ENCODE measurements at regions not wholly inside any gene's neighbourhood (a gene's known extent, or its start where the extent isn't known, plus 50 kb on each side); places are given as distances from the start of the nearest gene placed in this dataset.

GRCh38 chr1:208298593-208299269 is 54.5 kb upstream of the PLXNA2 start:
- DNase-seq (ENCODE audit: low read depth in 2 of 3, low spot score in 2 of 3): no peak

DNA sequence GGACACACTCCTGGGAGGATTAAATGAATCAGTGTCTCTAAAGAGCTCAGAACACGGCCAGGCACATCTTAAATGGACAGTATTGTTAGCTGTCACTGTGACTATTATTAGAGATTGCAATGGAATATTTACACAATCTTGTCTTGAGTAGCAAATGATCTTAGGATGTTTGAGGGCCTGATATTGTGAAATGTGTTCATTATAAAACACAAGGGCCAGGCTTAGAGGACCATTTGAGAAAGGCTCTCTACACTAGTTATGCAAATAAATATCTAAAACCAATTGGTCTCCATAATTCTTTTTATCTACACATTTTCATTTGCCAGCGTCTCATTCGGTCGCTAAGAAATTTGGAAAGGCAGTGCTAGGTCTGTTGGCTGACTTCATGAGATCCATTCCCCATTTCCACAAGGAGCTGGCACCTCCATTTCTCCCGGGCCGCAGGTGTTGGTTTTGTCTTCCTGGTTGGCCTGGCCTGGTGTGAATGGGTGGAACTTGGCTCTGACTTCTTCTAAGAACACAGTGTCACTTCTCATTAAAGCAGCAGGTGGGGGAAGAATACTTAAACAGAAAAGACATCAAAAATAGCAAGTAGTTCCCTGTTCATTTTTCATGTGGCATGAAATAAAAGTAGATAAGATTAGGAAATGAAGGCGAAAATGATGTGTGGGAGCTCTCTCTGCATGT is 56.0 kb upstream of the PLXNA2 start:
- no peak for DNase-seq (ENCODE audit: low read depth in 2 of 3, low spot score in 2 of 3)

- no peak for DNase-seq (ENCODE audit: low read depth in 2 of 3, low spot score in 2 of 3)
These were observed 58.6 kb upstream of the PLXNA2 start for GRCh38 chr1:208302699-208303238.

- DNase-seq (ENCODE audit: low read depth in 2 of 3, low spot score in 2 of 3): no peak
These were observed 59.8 kb upstream of the PLXNA2 start for GRCh38 chr1:208303743-208304712.

GRCh38 chr1:208308221-208308620 is 64.0 kb upstream of the PLXNA2 start:
- no peak for DNase-seq (ENCODE audit: low read depth in 2 of 3, low spot score in 2 of 3)

GRCh38 chr1:208309771-208310170 is 65.6 kb upstream of the PLXNA2 start:
- DNase-seq (ENCODE audit: low read depth in 2 of 3, low spot score in 2 of 3): no peak

GRCh38 chr1:208312706-208313105 is 68.5 kb upstream of the PLXNA2 start:
- DNase-seq (ENCODE audit: low read depth in 2 of 3, low spot score in 2 of 3): no peak

GRCh38 chr1:208314431-208314830 is 70.2 kb upstream of the PLXNA2 start:
- no peak for DNase-seq (ENCODE audit: low read depth in 2 of 3, low spot score in 2 of 3)

- DNase-seq (ENCODE audit: low read depth in 2 of 3, low spot score in 2 of 3): no peak
These were observed 74.1 kb upstream of the PLXNA2 start for GRCh38 chr1:208318150-208318734.

- DNase-seq (ENCODE audit: low read depth in 2 of 3, low spot score in 2 of 3): no peak
These were observed 79.8 kb upstream of the PLXNA2 start for GRCh38 chr1:208324005-208324404.

GRCh38 chr1:208326033-208326432 is 81.8 kb upstream of the PLXNA2 start:
- DNase-seq (ENCODE audit: low read depth in 2 of 3, low spot score in 2 of 3): no peak

DNA sequence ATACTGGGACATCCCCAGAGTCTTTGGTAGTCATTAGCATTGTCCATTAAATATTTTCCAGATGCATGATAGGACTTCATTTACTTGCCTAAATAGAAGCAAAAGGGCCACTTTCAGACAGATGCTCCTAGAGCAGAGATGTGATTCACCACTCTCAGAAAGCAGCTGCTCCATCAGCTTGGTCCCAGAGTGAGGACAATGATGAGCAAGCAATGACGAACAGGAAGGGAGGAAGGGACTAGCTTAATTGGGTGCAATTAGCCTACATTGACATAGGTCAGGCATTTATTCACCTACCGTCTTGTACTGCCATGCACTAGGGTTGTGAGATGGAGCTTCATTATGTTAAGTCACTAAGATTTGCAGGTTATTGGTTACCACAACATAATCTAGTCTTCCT is 85.1 kb upstream of the PLXNA2 start:
- no peak for DNase-seq (ENCODE audit: low read depth in 2 of 3, low spot score in 2 of 3)

DNA sequence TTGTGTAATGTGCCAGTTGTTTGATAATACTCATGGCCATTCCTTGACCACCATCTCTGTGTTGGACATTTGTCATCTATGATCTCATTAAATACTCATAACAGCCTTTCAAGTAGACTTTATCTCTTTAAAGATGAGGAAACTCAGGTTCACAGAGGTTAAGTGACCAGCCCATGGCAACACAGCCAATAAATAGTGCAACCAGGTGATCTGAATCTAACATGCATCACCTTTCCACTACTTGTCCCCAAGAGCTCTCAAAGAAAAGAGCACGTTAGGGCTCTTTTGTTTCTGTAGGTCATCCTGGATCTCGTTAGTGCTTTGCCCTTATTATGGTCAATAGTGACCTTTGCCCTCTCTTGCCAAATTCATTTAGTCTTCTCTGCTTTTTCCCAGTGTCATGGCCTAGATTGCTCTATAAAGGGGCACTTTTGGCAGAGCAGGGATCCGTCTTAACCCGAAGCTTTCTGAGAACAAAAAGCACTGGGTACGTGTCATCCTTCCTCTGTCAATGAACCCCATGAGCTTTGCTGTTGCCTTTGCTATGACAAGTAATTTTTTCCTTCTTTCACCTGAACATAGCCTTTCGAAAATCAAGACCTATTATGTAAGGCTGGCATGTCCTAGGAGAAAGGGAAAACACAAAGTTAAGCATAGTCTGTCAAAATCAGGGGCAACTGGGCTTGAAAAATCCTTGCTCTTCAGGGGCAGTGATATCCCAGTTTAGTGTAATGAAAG is 88.0 kb upstream of the PLXNA2 start:
- DNase-seq (ENCODE audit: low read depth in 2 of 3, low spot score in 2 of 3): no peak

- DNase-seq (ENCODE audit: low read depth in 2 of 3, low spot score in 2 of 3): no peak
These were observed 88.6 kb upstream of the PLXNA2 start for GRCh38 chr1:208332774-208333126.

DNA sequence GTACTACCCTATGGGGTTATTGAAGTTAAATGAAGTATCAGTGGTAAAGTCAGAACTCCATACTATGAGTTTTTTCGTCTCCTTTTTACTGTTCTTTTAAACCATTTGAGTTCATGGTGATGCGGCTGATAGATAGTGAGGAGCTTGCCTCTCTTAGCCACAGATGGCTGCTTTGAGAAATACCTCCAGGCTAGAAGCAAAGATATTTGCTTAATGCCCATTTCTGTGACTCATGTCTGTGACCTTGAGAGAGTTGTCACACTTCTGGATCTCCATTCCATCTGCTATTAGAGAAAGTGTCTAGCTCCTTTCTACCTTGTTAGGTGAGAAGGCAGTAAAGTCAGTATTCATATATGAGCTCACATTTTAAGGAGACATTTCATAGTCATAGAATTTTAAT is 89.5 kb upstream of the PLXNA2 start:
- DNase-seq (ENCODE audit: low read depth in 2 of 3, low spot score in 2 of 3): no peak

DNA sequence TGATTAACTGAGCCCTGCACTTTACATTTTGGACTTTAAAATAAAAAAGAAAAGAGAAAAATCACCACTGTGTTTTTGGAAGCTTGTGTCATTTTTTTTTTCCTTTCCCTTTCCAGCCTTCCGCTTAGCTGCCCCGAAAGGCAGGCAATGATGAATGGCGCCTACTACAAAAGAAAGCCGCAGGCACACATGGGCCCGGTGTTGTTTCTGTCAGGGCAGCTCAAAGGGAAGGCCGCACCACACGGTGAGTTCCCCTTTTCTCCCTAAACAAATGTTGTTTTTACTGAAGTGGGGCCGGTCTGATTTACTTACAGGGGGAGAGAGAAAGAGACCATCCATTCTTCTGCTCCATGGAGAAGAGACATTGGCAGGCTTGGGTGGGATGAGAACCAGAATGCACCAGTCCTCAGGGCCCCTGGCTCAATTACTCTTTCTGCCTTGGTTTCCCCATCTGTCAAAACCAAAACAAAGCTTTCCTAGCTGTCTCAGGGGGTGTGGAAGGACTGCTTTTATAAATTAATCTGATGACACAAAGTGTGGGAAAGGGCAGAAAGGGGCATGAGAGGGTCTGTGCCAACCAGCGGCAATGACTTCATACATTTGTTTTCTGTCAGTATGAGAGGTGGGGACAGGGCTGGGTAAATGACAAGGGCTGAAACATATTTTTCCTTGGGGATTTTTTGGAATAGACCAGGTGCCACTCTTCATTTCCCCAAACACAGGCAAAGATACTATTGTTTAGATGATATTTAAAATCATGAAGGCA is 91.4 kb upstream of the PLXNA2 start:
- DNase-seq (ENCODE audit: low read depth in 2 of 3, low spot score in 2 of 3): peak in 1 of 3 donors; percentile 45

- DNase-seq (ENCODE audit: low read depth in 2 of 3, low spot score in 2 of 3): no peak
These were observed 91.9 kb upstream of the PLXNA2 start for GRCh38 chr1:208336137-208336518.

DNA sequence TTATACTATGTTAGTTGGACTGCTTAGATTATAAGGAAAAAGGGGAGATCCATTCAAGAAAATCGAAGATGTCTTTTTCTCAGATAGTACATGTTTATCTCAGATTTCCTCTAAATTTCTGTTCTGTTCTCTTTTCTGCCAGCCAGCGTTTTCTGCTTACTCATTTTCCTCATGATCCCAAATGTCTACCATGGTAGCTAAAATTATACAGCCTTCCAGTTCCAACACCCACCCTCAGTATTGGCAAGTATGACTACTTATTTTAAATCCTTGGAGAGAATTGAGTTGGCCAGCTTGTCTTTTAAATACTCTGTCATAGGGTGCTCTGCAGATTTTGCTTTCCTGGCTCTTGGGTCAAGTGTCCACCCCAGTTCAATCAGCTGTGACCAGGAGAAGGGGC is 95.7 kb upstream of the PLXNA2 start:
- no peak for DNase-seq (ENCODE audit: low read depth in 2 of 3, low spot score in 2 of 3)

DNA sequence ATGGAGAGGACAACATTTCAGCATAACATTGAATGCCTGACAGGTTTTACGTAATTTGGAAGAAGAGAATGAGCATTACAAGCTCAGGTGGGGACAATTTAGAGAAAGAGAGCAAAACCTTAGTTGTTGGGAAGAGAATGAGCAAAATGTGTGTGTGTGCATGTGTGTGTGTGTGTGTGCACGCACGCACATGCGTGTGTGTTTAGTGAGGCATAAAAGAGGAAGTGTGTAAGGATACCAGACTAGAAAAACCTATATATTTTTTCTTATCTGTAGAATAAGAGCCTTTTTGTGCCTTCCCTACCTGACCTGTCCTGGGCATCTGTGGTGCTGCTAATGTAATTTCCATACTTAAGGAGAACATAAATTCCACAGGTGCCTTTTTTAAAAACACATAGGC is 99.0 kb upstream of the PLXNA2 start:
- DNase-seq (ENCODE audit: low read depth in 2 of 3, low spot score in 2 of 3): peak in 2 of 3 donors; percentile 17 to 47
